HCT116 (cell line): ENCODE measurements at regions not wholly inside any gene's neighbourhood (a gene's known extent, or its start where the extent isn't known, plus 50 kb on each side); places are given as distances from the start of the nearest gene placed in this dataset.

Source experiments
- ATAC-seq: fragments of 200-7000 bp; cut with Tn5 transposase; 2 replicates; pipeline ENCODE4 v1.9.1; 2020; ENCODE audit warnings: mild to moderate bottlenecking, moderate library complexity
- BruUV-seq: library from RNA; stranded (reverse); fragments of 400-500 nt; replicated peaks from 2 replicates; lab custom pipeline; 2021; lab: Mats Ljungman, UMichigan
- CTCF ChIA-PET: fragments of 300-600 bp; sonication (Branson Sonifier 250); formaldehyde crosslinking; loops from one replicate; lab custom pipeline; 2021; ENCODE audit warnings: antibody characterized with exemption; lab: Charles Lee
- POLR2A ChIA-PET: fragments of 300-600, 350-600 bp; sonication (Branson Sonifier 250); formaldehyde crosslinking; loops from one replicate; lab custom pipeline; 2021; ENCODE audit warnings: antibody characterized with exemption; lab: Charles Lee
- RAD21 ChIA-PET, 2 experiments: fragments of 300-600 bp; sonication (Branson Sonifier 250); formaldehyde crosslinking; loops; one replicate each; lab custom pipeline; 2023; ENCODE audit warnings: low total read pairs in 2 of 2; ENCODE audit not compliant: uncharacterized antibody in 2 of 2, unreplicated experiment in 2 of 2, low non-redundant PET in 1 of 2; lab: Charles Lee
- DNase-seq: peaks from one replicate; pipeline ENCODE4 v3.0.0-alpha.2; 2010; ENCODE audit warnings: low read depth, low spot score
- H2AFZ ChIP-seq: fragments of 200-600 bp; shearing (Covaris generic), sonication (generic); 2 replicates; pipeline ENCODE4 v1.6.1; 2017; ENCODE audit warnings: low read depth, mixed run types, mixed read lengths, antibody characterized with exemption, low read length; ENCODE audit not compliant: poor library complexity, severe bottlenecking
- H3K27ac ChIP-seq: 2 replicates; pipeline ENCODE4 v1.5.1; 2012; ENCODE audit warnings: low read depth, low read length
- H3K27me3 ChIP-seq: fragments of 200-600 bp; sonication (generic); 2 replicates; pipeline ENCODE4 v1.6.1; 2016; ENCODE audit warnings: mixed run types, low read length, mixed read lengths; ENCODE audit not compliant: insufficient read depth
- H3K36me3 ChIP-seq, 2 experiments: fragments of 200-500 bp in 1 of 2; fragments of 200-600 bp in 1 of 2; sonication (Bioruptor generic) in 1 of 2; sonication (generic) in 1 of 2; 2 replicates each; pipeline versions ENCODE4 v1.5.1 to v1.6.1; 2014 to 2016; ENCODE audit warnings: low read length in 2 of 2, inconsistent platforms in 1 of 2, mixed read lengths in 1 of 2, mixed run types in 1 of 2; ENCODE audit not compliant: insufficient read depth in 2 of 2, control insufficient read depth in 1 of 2
- H3K4me1 ChIP-seq, 2 experiments: fragments of 200-600 bp in 1 of 2; sonication (generic) in 1 of 2; 2 replicates each; pipeline versions ENCODE4 v1.5.1 to v1.6.1; 2012 to 2017; ENCODE audit warnings: low read length in 2 of 2, inconsistent platforms in 1 of 2, mild to moderate bottlenecking in 1 of 2, mixed read lengths in 1 of 2, mixed run types in 1 of 2, moderate library complexity in 1 of 2; ENCODE audit not compliant: insufficient read depth in 2 of 2, control insufficient read depth in 1 of 2
- H3K4me2 ChIP-seq: fragments of 200-600 bp; sonication (generic); 2 replicates; pipeline ENCODE4 v1.6.1; 2017; ENCODE audit warnings: mixed run types, low read length, mixed read lengths
- H3K4me3 ChIP-seq, 2 experiments: fragments of 200-600 bp in 1 of 2; sonication (generic) in 1 of 2; replicated peaks in 1 of 2; 2 replicates each; pipeline ENCODE4 v1.5.1; 2011 to 2016; ENCODE audit warnings: low read length in 2 of 2, control low read depth in 1 of 2, low read depth in 1 of 2, mild to moderate bottlenecking in 1 of 2, mixed read lengths in 1 of 2, mixed run types in 1 of 2
- H3K79me2 ChIP-seq: fragments of 200-600 bp; sonication (generic); 2 replicates; pipeline ENCODE4 v1.6.1; 2017; ENCODE audit warnings: mild to moderate bottlenecking, mixed run types, low read length, moderate library complexity, mixed read lengths; ENCODE audit not compliant: insufficient read depth
- H3K9ac ChIP-seq: fragments of 200-600 bp; sonication (generic); 2 replicates; pipeline ENCODE4 v1.6.1; 2016; ENCODE audit warnings: low read length, mixed read lengths
- H3K9me2 ChIP-seq: fragments of 200-600 bp; sonication (generic), shearing (Covaris generic); 2 replicates; pipeline ENCODE4 v1.6.1; 2017; ENCODE audit warnings: mixed run types, mild to moderate bottlenecking, moderate library complexity; ENCODE audit not compliant: insufficient read depth
- H3K9me3 ChIP-seq, 2 experiments: fragments of 200-500 bp in 1 of 2; fragments of 200-600 bp in 1 of 2; sonication (Bioruptor generic) in 1 of 2; sonication (generic) in 1 of 2; 2 replicates each; pipeline ENCODE4 v1.6.1; 2014 to 2017; ENCODE audit warnings: low read length in 2 of 2, mixed read lengths in 2 of 2, inconsistent platforms in 1 of 2, low read depth in 1 of 2, mild to moderate bottlenecking in 1 of 2, mixed run types in 1 of 2, moderate library complexity in 1 of 2; ENCODE audit not compliant: control insufficient read depth in 1 of 2, insufficient read depth in 1 of 2
- H4K20me1 ChIP-seq: fragments of 200-600 bp; sonication (generic), shearing (Covaris generic); 2 replicates; pipeline ENCODE4 v1.6.1; 2017; ENCODE audit warnings: mixed run types, mild to moderate bottlenecking, moderate library complexity; ENCODE audit not compliant: insufficient read depth
- ELF1 ChIP-seq: IDR thresholded peaks from 2 replicates; pipeline ENCODE4 v1.6.1; 2012; ENCODE audit warnings: low read depth, borderline replicate concordance
- EZH2phosphoT487 ChIP-seq: fragments of 200-600 bp; IDR thresholded peaks from 2 replicates; pipeline ENCODE4 v1.6.1; 2018; ENCODE audit warnings: antibody characterized with exemption, borderline replicate concordance
- FOSL1 ChIP-seq: IDR thresholded peaks from 2 replicates; pipeline ENCODE4 v1.6.1; 2012; ENCODE audit warnings: low read depth
- JUND ChIP-seq: IDR thresholded peaks from 2 replicates; pipeline ENCODE4 v1.6.1; 2012
- POLR2AphosphoS5 ChIP-seq: IDR thresholded peaks from 2 replicates; pipeline ENCODE4 v1.6.1; 2011; ENCODE audit warnings: mild to moderate bottlenecking, low read depth, low read length, moderate library complexity
- RAD21 ChIP-seq: IDR thresholded peaks from 2 replicates; pipeline ENCODE4 v1.6.1; 2012; ENCODE audit warnings: low read depth, mild to moderate bottlenecking
- REST ChIP-seq: IDR thresholded peaks from 2 replicates; pipeline ENCODE4 v1.6.1; 2012; ENCODE audit warnings: low read depth
- SIN3A ChIP-seq: IDR thresholded peaks from 2 replicates; pipeline ENCODE4 v1.6.1; 2012; ENCODE audit warnings: low read depth
- SP1 ChIP-seq: IDR thresholded peaks from 2 replicates; pipeline ENCODE4 v1.6.1; 2012; ENCODE audit warnings: low read depth
- SRF ChIP-seq: IDR thresholded peaks from 2 replicates; pipeline ENCODE4 v1.6.1; 2012; ENCODE audit warnings: low read depth
- TCF7L2 ChIP-seq: IDR thresholded peaks from 2 replicates; pipeline ENCODE4 v1.7.0; 2011; ENCODE audit warnings: borderline replicate concordance, inconsistent platforms; ENCODE audit not compliant: insufficient read depth, insufficient read length; ENCODE audit errors: extremely low read depth
- YY1 ChIP-seq: IDR thresholded peaks from 2 replicates; pipeline ENCODE4 v1.6.1; 2011; ENCODE audit warnings: low read length, low read depth, moderate library complexity, mild to moderate bottlenecking; ENCODE audit not compliant: insufficient replicate concordance; ENCODE audit errors: extremely low read depth
- ZBTB33 ChIP-seq: IDR thresholded peaks from 2 replicates; pipeline ENCODE4 v1.6.1; 2011; ENCODE audit warnings: mild to moderate bottlenecking, low read length, moderate library complexity; ENCODE audit not compliant: insufficient replicate concordance; ENCODE audit errors: extremely low read depth
- ZNF274 ChIP-seq: fragments of 200-500 bp; sonication (Bioruptor generic); IDR thresholded peaks from 2 replicates; pipeline ENCODE4 v1.6.1; 2014; ENCODE audit warnings: mild to moderate bottlenecking, low read depth, low read length, inconsistent platforms
- intact Hi-C: fragments of 100-400 bp; cut with micrococcal nuclease; formaldehyde crosslinking; loops from 2 replicates; pipeline ENCODE4 v1.10.0; 2022

DNA sequence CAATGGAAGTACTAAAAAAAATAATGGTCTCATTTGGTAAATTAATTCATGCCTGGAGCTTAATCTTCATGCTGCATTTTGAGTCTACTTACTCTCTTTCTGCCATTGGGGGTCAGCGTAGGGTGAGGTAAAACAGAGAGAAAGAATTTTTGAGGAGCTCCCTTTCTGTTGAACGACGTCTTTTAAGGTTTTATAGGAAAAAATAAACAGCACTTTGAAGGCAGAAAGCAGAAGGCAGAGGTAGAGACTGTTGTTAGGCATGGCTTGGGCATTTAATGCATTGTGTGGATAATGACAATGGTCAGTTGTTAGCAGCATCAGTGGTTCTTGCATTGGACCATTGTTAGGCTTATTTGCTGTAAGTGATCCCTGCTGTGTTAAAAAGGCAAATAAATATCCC lies 557.2 kb upstream of the STXBP6 start:
- Histone ChIP-seq H4K20me1 (no peaks in the 10 kb centered on the region), H3K9me3 (peaks cover 21 to 26% of the 10 kb centered on the region in 2 experiments; a peak in 2 of 4 replicates), H3K4me3 (no peak overlapping the region), H3K9me2 (no peaks in the 10 kb centered on the region), H3K4me1 (no peaks in the 10 kb centered on the region)
- TF ChIP-seq ZNF274 (no peak), JUND (no peak), YY1 (no peak), RAD21 (no peak), ELF1 (no peak), ZBTB33 (no peak), FOSL1 (no peak), EZH2phosphoT487 (no peak), POLR2AphosphoS5 (no peak), SP1 (no peak)
- TF ChIP-seq, all 23 proteins: peak for 0
- intact Hi-C loops, result no loop called here
- H3K27ac ChIP-seq, result no peak overlapping the region
- no peak for ATAC-seq
- H3K36me3 ChIP-seq, result no peaks in the 10 kb centered on the region
- CTCF ChIA-PET, result no interaction called here
- H2AFZ ChIP-seq, result no peak overlapping the region
- H3K27me3 ChIP-seq, result no peaks in the 10 kb centered on the region
- no peak for DNase-seq
- no TSS peak for BruUV-seq
- RAD21 ChIA-PET, result no interaction called here
- no peak overlapping the region for H3K4me2 ChIP-seq
- POLR2A ChIA-PET, result no interaction called here
- H3K79me2 ChIP-seq, result no peaks in the 10 kb centered on the region
- H3K9ac ChIP-seq, result no peak overlapping the region

GRCh38 chr14:25602106-25602505 lies 552.2 kb upstream of the STXBP6 start:
- DNase-seq (no peak), ATAC-seq (no peak)
- Histone ChIP-seq H3K9ac (no peak overlapping the region), H4K20me1 (no peaks in the 10 kb centered on the region), H2AFZ (no peak overlapping the region), H3K4me1 (no peaks in the 10 kb centered on the region), H3K79me2 (no peaks in the 10 kb centered on the region), H3K9me2 (no peaks in the 10 kb centered on the region), H3K36me3 (no peaks in the 10 kb centered on the region), H3K27me3 (no peaks in the 10 kb centered on the region), H3K27ac (no peak overlapping the region), H3K4me3 (no peak overlapping the region), H3K9me3 (peaks cover 27 to 38% of the 10 kb centered on the region in 2 experiments; a peak in 2 of 4 replicates), H3K4me2 (no peak overlapping the region)
- ChIA-PET POLR2A (no interaction called here), CTCF (no interaction called here), RAD21 (no interaction called here)
- no peak for TF ChIP-seq YY1
- no peak for TF ChIP-seq SRF
- TF ChIP-seq TCF7L2, result no peak
- TF ChIP-seq RAD21, result no peak
- no peak for TF ChIP-seq FOSL1
- TF ChIP-seq SIN3A, result no peak
- no peak for TF ChIP-seq REST
- TF ChIP-seq POLR2AphosphoS5, result no peak
- no peak for TF ChIP-seq EZH2phosphoT487
- intact Hi-C loops, result no loop called here
- BruUV-seq, result no TSS peak
